NCI-H1417 treated with DMSO at 0.1 percent for 48 hours (cell line): ENCODE measurements at regions not wholly inside any gene's neighbourhood (a gene's known extent, or its start where the extent isn't known, plus 50 kb on each side); places are given as distances from the start of the nearest gene placed in this dataset.

Experiments
- DNase-seq: peaks from one replicate; lab custom pipeline; 2025; lab: John Stamatoyannopoulos, UW

- no peak for DNase-seq
Measured at GRCh38 chrX:69226459-69227158, 61.4 kb upstream of the PJA1 start.

- DNase-seq, result no peak
Measured at GRCh38 chrX:69222103-69223090, 57.1 kb upstream of the PJA1 start.

DNA sequence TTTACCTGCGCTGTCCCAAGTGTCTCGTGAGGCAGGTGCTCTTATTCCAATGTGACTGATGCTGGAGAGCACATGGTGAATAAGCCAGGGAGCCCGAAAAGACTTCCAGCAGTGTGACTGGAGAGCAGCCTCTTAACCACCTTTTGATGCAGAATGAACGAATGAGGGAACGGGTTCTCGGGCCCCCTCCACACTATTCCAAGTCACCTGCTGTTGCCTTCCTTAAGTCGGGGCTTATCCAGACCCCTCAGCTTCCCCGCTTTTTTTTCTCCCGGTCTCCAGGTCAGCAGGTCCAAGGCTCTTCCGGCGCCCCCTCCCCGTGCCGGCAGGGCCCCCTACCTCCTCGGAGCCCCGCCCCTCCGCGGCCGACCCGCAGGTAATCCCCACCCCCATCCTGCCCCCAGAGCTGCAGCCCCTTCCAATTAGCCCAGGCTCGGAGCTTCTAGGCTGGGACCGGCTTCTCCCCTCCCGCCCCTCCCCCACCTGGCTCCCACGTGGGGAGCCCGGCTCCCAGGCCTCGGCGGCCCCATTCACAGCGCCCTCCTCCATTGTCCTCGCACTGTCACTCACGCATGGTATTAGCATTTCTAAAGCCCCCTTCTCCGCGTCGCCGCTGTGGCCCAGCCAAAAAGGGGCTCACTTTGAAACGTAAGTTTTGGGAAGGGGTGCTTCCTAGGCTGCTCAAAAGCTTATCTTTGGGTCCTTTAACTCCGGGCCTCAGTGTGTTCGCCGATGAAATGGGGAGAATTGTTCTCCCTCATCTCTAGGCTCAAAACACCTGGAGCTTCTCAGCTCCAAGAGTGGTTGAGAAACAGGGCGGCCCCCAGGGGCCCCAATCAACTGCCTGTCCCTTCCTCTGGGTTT, 56.2 kb upstream of the PJA1 start:
- no peak for DNase-seq

GRCh38 chrX:69218407-69218997, 53.2 kb upstream of the PJA1 start:
- DNase-seq, result no peak

DNA sequence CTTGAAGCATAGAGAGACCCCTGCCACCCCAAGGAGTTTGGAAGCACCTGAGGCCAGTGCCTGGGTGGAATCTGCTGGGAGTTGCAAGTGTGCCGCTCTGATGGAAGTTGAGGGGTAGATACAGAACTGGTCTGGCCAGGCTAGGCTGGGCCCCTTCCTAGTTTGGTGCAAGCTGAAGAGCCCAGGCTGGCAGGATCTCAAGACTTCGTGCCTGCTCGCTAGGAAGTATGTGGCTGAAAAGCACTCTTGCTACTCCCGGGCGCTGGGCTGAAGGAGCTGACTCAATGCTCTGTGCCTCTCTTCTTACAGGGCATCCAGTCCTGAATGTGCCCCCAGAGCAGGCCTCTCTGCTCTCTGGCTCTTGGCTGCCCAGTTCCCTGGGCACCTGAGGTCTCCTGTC, 51.7 kb upstream of the PJA1 start:
- DNase-seq, result no peak

DNA sequence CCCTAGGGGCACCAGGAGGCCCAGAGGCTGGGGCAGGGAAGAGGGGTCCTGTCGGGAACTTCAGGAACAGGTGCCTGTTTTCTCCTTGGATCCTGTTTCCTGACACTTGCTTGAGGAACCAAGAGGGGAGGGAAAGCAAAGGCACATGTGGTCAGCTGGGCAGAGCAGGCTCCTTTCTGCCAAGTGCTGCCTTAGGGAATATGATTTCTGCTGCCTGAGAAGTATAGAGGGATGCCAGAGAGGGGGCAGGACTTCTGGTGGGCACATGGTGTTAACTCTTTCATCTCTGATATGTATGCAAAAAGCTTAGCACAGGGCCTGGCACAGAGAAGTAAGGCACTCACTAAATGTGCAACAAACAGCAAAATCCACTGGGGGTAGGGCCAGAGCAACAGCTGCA, 51.2 kb upstream of the PJA1 start:
- DNase-seq, result no peak

GRCh38 chrX:69215161-69215875, 50.1 kb upstream of the PJA1 start:
- DNase-seq, result no peak
